ENCODE measurements at regions not wholly inside any gene's neighbourhood (a gene's known extent, or its start where the extent isn't known, plus 50 kb on each side); places are given as distances from the start of the nearest gene placed in this dataset.

DNA sequence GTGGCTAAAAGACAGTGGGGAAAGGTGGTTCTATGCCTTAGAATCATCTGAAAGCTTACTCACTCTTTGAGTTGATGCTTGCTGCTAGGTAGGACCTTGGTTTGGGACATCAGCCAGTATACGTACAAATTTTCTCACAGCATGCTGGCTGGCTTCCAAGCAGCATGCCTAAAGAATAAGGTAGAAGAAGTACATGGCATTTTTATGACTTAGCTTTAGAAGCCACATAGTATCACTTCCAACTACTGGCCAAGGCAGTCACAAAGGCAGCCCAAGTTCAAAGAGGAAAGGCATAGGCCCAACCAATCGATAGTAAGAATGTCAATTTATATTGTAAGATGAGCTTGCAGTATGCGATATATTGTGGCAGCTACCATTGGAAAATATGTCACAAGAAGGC lies 284.2 kb upstream of the CAND1 start:
- no peak for FAIRE-seq
- TF ChIP-seq, protein P1, sequence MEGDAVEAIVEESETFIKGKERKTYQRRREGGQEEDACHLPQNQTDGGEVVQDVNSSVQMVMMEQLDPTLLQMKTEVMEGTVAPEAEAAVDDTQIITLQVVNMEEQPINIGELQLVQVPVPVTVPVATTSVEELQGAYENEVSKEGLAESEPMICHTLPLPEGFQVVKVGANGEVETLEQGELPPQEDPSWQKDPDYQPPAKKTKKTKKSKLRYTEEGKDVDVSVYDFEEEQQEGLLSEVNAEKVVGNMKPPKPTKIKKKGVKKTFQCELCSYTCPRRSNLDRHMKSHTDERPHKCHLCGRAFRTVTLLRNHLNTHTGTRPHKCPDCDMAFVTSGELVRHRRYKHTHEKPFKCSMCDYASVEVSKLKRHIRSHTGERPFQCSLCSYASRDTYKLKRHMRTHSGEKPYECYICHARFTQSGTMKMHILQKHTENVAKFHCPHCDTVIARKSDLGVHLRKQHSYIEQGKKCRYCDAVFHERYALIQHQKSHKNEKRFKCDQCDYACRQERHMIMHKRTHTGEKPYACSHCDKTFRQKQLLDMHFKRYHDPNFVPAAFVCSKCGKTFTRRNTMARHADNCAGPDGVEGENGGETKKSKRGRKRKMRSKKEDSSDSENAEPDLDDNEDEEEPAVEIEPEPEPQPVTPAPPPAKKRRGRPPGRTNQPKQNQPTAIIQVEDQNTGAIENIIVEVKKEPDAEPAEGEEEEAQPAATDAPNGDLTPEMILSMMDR (IDR thresholded peaks at IDR 0.05; ENCODE audit: extremely low read depth in 1 of 2, insufficient read depth in 1 of 2, low read depth in 1 of 2, low read length in 2 of 2) = no peak
- TF ChIP-seq POLR2A (IDR thresholded peaks at IDR 0.05; ENCODE audit: low read depth, low read length) (no peak), MYC (IDR thresholded peaks at IDR 0.05; ENCODE audit: low read depth, low read length) (no peak), POLR2AphosphoS5 (IDR thresholded peaks at IDR 0.05; ENCODE audit: insufficient read depth, low read depth, low read length) (no peak)
- TF ChIP-seq, protein P2, sequence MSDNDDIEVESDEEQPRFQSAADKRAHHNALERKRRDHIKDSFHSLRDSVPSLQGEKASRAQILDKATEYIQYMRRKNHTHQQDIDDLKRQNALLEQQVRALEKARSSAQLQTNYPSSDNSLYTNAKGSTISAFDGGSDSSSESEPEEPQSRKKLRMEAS (IDR thresholded peaks at IDR 0.05; ENCODE audit: insufficient read depth, insufficient read length) = no peak
- no peak overlapping the region for H3K4me2 ChIP-seq (ENCODE audit: insufficient read depth, low read length)
- ChIA-PET POLR2A (no interaction called here), CTCF (no interaction called here)
- H3K9me1 ChIP-seq (replicated peaks; ENCODE audit: control insufficient read depth, extremely low read depth, insufficient read depth, low read length) = no peaks in the 10 kb centered on the region
- H3K36me3 ChIP-seq (ENCODE audit: control insufficient read depth in 2 of 2, extremely low read depth in 1 of 2, insufficient read depth in 2 of 2, low read length in 2 of 2) = no peaks in the 10 kb centered on the region
- no peaks in the 10 kb centered on the region for H3K79me2 ChIP-seq (ENCODE audit: control insufficient read depth, insufficient read depth, low read length)
- H3K27ac ChIP-seq (ENCODE audit: insufficient read depth, low read depth, low read length) = no peak overlapping the region
- no peaks in the 10 kb centered on the region for H3K4me1 ChIP-seq (ENCODE audit: control insufficient read depth, extremely low read depth, insufficient read depth, low read length)
- no peak overlapping the region for H3K9ac ChIP-seq (replicated peaks; ENCODE audit: extremely low read depth, insufficient read depth, low read length)
- no peak for DNase-seq (ENCODE audit: low read depth, low spot score)
- H2AFZ ChIP-seq (ENCODE audit: low read depth, low read length) = no peak overlapping the region
- intact Hi-C loops (cut with micrococcal nuclease) = no loop called here
- no peaks in the 10 kb centered on the region for H3K9me3 ChIP-seq (replicated peaks; ENCODE audit: control insufficient read depth, insufficient read depth, low read length)
- BruUV-seq (replicated peaks) = no TSS peak
- dilution Hi-C loops (cut with MboI; ENCODE audit: extremely low pct_ligation_motif_present, low sequenced_read_pairs) = no loop called here
- H4K20me1 ChIP-seq (replicated peaks; ENCODE audit: control insufficient read depth, extremely low read depth, insufficient read depth, low read length) = no peaks in the 10 kb centered on the region
- no peaks in the 10 kb centered on the region for H3K27me3 ChIP-seq (ENCODE audit: control insufficient read depth in 2 of 2, insufficient read depth in 2 of 2, low read length in 2 of 2)
- H3K4me3 ChIP-seq (replicated peaks in 1 of 3; ENCODE audit: insufficient read depth in 1 of 3, low read depth in 1 of 3, low read length in 3 of 3) = no peak overlapping the region

DNA sequence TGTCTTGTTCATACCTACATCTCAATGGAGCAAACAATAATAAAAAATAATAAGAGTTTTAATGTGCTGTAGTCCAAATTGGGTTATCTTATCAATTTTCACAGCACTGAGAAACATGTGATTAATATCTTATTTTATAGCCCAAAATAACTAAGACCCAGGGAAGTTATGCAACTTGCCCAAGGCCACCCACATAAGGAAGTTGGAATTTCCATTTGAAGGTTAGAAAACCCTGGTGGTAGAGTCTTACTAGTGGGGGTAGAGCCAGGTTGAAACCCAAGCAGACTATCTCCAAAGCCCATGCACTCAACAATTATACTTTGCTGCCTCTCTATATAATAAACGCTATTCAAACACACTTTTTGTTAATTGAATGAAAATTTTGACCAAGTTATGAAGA lies 270.0 kb upstream of the CAND1 start:
- POLR2A ChIA-PET = no interaction called here
- H4K20me1 ChIP-seq (replicated peaks; ENCODE audit: control insufficient read depth, extremely low read depth, insufficient read depth, low read length) = no peaks in the 10 kb centered on the region
- dilution Hi-C loops (cut with MboI; ENCODE audit: extremely low pct_ligation_motif_present, low sequenced_read_pairs) = no loop called here

More for the DNA sequence above, 270.0 kb upstream of the CAND1 start:
- CTCF ChIA-PET = no interaction called here
- BruUV-seq (replicated peaks) = no TSS peak
- no peaks in the 10 kb centered on the region for H3K36me3 ChIP-seq (ENCODE audit: control insufficient read depth in 2 of 2, extremely low read depth in 1 of 2, insufficient read depth in 2 of 2, low read length in 2 of 2)
- H3K4me2 ChIP-seq (ENCODE audit: insufficient read depth, low read length) = no peak overlapping the region
- H3K9me3 ChIP-seq (replicated peaks; ENCODE audit: control insufficient read depth, insufficient read depth, low read length) = no peaks in the 10 kb centered on the region
- H3K9me1 ChIP-seq (replicated peaks; ENCODE audit: control insufficient read depth, extremely low read depth, insufficient read depth, low read length) = no peaks in the 10 kb centered on the region
- no peak overlapping the region for H3K9ac ChIP-seq (replicated peaks; ENCODE audit: extremely low read depth, insufficient read depth, low read length)
- H3K79me2 ChIP-seq (ENCODE audit: control insufficient read depth, insufficient read depth, low read length) = no peaks in the 10 kb centered on the region
- no peak overlapping the region for H3K4me3 ChIP-seq (replicated peaks in 1 of 3; ENCODE audit: insufficient read depth in 1 of 3, low read depth in 1 of 3, low read length in 3 of 3)
- H3K27me3 ChIP-seq (ENCODE audit: control insufficient read depth in 2 of 2, insufficient read depth in 2 of 2, low read length in 2 of 2) = no peaks in the 10 kb centered on the region
- no peaks in the 10 kb centered on the region for H3K4me1 ChIP-seq (ENCODE audit: control insufficient read depth, extremely low read depth, insufficient read depth, low read length)
- H2AFZ ChIP-seq (ENCODE audit: low read depth, low read length) = no peak overlapping the region
- DNase-seq (ENCODE audit: low read depth, low spot score) = no peak
- intact Hi-C loops (cut with micrococcal nuclease) = no loop called here
- H3K27ac ChIP-seq (ENCODE audit: insufficient read depth, low read depth, low read length) = no peak overlapping the region
- no peak for FAIRE-seq
- TF ChIP-seq GATA2 (IDR thresholded peaks at IDR 0.05; ENCODE audit: insufficient read depth, insufficient read length, low read depth, low read length) = no peak
